Activated CD8-positive, alpha-beta memory T cell treated with anti-CD3 and anti-CD28 coated beads for 1 hour (primary cell): ENCODE measurements at regions not wholly inside any gene's neighbourhood (a gene's known extent, or its start where the extent isn't known, plus 50 kb on each side); places are given as distances from the start of the nearest gene placed in this dataset.
"Not testable (repeated sequence)": the region's sequence is repeated elsewhere in the genome, so short reads cannot be mapped to it uniquely, and the experiment has no call there.

Experiments
- DNase-seq, 2 donors: peaks; one replicate each; pipeline ENCODE4 v3.0.0-alpha.2; 2020; ENCODE audit warnings: low read depth in 1 of 2; ENCODE audit errors: extremely low read depth in 1 of 2

- DNase-seq: no peak
Observed at GRCh38 chr6:87772597-87773530, 70.8 kb upstream of the AKIRIN2 start.

GRCh38 chr6:87767478-87767877 lies 65.4 kb upstream of the AKIRIN2 start:
- DNase-seq: no peak

- no peak for DNase-seq
Observed at GRCh38 chr6:87766211-87766610, 64.2 kb upstream of the AKIRIN2 start.

DNA sequence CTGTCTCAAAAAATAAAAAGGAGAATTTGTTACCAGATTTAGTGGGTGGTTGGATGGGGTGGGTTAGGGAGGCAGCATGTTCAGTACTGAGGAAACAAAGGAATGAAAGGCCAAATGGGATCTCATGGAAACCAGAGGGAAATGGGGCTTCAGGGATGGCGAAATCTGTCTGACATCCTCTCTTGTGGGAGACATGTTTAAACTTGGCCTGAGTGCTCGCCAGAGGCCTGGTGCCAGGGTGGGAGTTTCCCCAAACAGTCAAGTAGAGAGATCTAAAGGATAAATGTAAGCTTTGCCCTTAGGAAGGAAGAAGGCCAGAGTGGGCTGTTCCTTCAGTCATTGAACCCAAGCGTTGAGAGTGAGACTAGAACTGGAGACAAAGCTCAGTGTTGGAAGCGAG lies 61.9 kb upstream of the AKIRIN2 start:
- DNase-seq: no peak

- DNase-seq: no peak
Observed at GRCh38 chr6:87763276-87763675, 61.2 kb upstream of the AKIRIN2 start.

GRCh38 chr6:87762116-87762515 lies 60.1 kb upstream of the AKIRIN2 start:
- DNase-seq: no peak

- no peak for DNase-seq
Observed at GRCh38 chr6:87757792-87758191, 55.8 kb upstream of the AKIRIN2 start.

- DNase-seq: no peak
Observed at GRCh38 chr6:87756858-87757257, 54.8 kb upstream of the AKIRIN2 start.

- no peak for DNase-seq
Observed at GRCh38 chr6:87755708-87756671, 54.0 kb upstream of the AKIRIN2 start.

DNA sequence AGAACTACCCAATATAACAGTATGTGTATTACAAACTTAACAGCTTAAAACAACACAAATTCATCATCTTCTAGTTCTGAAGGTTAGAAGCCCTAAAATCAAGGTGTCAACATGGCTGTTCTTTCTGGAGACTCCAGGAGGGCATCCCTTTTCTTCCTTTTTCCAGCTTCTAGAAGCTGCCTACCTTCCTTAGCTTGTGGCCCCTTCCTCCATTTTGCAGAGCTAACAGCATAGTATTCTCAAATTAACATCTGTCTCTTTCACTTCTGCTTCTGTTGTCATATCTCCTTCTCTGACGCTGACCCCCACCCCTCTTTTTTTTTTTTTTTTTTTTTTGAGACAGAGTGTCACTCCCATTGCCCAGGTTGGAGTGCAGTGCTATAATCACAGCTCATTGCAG lies 52.8 kb upstream of the AKIRIN2 start:
- no peak for DNase-seq

DNA sequence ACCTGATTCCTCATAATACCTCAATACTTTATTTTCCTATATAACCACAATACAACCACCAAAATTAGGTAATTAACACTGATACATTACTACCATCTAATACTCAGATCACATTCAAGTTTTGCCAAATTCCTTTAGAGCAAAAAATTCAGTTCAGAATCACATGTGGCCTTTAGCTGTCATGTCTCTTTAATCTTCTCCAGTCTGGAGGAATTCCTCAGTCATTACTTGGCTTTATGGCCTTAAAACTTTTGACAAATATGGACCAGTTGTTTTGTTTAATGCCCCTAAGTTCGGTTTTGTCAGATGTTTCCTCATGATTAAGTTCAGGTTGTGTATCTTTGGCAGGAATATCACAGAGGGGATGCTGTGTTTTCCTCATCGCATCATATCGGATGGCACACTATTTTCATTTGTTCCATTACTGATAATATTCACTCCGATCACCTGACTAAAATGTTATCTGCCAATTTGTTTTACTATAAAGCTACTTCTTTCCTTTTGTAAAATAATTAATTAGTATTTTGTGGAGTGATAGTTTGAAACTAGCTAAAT lies 51.2 kb upstream of the AKIRIN2 start:
- no peak for DNase-seq

- DNase-seq: not testable (repeated sequence)
Observed at GRCh38 chr6:87752503-87752902, 50.5 kb upstream of the AKIRIN2 start.
